ENCODE measurements at regions not wholly inside any gene's neighbourhood (a gene's known extent, or its start where the extent isn't known, plus 50 kb on each side); places are given as distances from the start of the nearest gene placed in this dataset.

DNA sequence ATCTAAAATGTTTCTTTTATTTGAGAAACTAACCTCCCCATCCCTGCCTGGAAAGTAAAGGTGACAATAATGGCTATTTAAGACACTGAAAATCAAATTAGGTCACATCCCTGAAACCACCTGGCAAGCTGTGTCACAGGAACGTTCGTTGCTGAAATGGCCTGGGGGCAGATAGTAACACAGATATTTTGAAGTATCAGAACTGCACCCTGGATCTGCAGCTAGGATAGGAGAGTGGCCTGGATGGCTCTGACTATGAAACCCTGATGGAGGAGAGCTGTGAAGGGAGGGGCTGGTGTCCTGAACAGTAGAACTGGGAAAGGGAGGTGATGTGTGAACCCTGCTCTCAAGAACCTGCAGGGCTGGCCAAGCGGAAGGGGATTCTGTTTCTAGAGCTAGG is 648.3 kb upstream of the CFAP20DC start:
- ATAC-seq = no peak
- Mint-ChIP-seq H3K27ac (no peak overlapping the region), H3K36me3 (no peaks in the 10 kb centered on the region), H3K9me3 (no peaks in the 10 kb centered on the region)
- no peak for DNase-seq (ENCODE audit: low spot score in 2 of 2)

DNA sequence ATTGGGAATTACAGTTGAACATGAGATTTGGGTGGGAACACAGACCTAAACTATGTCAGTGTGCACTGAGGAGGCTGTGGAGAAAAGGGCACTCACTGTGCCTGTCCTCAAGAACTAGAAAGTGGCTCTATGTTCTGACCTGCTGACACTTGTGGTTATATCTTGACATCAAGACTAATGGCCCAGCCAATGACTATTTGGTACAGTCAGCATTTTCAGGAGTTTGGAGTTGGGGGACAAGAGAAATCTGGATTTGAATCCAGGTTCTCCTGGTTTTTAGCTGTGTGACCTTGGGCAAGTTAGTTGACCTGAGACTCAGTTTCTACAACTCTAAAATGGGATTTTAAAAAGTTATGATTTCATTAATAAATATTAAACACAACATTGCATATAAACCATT is 647.0 kb upstream of the CFAP20DC start:
- ATAC-seq = no peak
- Mint-ChIP-seq H3K9me3 (no peaks in the 10 kb centered on the region), H3K27ac (no peak overlapping the region)

DNA sequence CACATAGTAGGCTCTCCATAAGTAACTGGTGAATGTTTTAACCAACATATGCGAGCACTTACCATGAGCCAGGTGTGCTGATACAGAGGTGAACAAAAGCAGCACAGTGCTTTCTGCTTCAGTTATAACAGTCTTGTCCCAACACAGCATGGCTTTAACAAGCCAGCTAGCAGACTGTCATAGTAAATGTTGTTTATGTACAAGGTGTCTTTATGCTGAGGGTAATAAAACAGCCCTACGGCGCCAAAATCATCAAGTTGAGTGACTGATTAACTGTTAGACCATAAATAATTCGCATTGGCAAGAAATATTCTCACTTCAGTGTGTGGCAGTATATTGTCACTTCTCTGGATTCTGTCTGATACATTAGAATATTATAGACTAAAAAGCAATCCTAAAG is 646.0 kb upstream of the CFAP20DC start:
- DNase-seq (ENCODE audit: low spot score in 2 of 2) (no peak), ATAC-seq (no peak)
- Mint-ChIP-seq H3K27ac (no peak overlapping the region), H3K36me3 (no peaks in the 10 kb centered on the region), H3K9me3 (no peaks in the 10 kb centered on the region)

More for the DNA sequence above, 647.0 kb upstream of the CFAP20DC start:
- no peak for DNase-seq (ENCODE audit: low spot score in 2 of 2)
- no peaks in the 10 kb centered on the region for H3K36me3 Mint-ChIP-seq

DNA sequence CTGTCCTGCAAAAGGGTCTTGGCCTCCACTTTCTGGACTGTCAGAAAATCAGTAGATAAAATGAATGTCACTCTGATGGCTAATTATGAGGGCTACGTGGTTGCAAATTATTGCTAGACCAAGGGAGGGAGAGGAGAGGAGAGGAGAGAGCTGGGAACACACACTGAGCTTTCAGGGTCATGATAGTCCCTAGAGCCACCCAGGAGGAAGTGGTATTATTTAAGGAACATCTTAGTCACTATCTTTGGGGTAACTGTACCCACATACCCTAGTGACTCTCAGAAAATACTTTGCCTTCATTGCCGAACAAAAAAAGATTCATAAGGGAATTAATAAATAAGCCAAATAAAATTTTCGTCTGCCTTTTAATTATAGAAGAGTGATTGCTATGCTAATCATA is 642.3 kb upstream of the CFAP20DC start:
- H3K36me3 Mint-ChIP-seq = no peaks in the 10 kb centered on the region
- ATAC-seq (no peak), DNase-seq (ENCODE audit: low spot score in 2 of 2) (no peak)
- no peaks in the 10 kb centered on the region for H3K9me3 Mint-ChIP-seq
- H3K27ac Mint-ChIP-seq = no peak overlapping the region

DNA sequence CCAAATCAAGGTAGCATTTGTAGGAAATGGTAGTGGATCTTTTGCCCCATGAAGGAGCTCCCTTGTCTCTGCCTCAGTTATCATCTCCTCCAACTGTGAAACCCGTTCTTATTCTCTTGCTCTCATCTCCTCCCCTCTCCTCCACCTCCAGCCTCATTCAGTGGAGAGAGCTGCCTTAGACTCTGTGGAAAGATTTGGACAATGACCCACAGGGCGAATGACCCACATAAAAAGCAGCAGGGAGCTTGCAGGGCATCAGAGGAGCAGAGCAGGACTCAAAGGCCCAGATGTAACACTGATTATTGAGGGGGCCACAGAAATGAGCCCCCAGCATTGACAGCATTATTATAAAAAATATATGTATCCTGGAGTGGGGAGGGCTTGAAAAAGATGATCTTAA is 641.1 kb upstream of the CFAP20DC start:
- DNase-seq (ENCODE audit: low spot score in 2 of 2) (no peak), ATAC-seq (no peak)
- H3K36me3 Mint-ChIP-seq = no peaks in the 10 kb centered on the region
- H3K9me3 Mint-ChIP-seq = no peaks in the 10 kb centered on the region
- no peak overlapping the region for H3K27ac Mint-ChIP-seq

DNA sequence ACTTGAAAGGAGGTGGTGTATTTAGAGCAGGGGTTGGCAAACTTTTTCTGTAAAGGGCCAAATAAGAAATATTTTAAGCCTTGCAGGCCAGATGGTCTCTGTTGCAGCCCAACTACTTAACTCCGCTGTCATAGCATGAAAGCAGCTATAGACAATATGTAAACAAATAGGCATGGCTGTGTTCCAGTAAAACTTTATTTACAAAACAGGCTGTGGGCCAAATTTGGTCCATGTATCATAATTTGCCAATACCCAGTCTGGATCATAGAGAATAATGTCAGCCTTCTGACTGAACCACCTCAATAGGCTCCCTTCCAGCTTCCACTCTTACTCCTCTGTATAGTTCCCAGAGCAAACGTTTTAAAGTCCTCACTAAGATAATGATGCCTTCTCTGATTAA is 638.8 kb upstream of the CFAP20DC start:
- no peak for ATAC-seq
- no peaks in the 10 kb centered on the region for H3K36me3 Mint-ChIP-seq
- no peak overlapping the region for H3K27ac Mint-ChIP-seq
- H3K9me3 Mint-ChIP-seq = no peaks in the 10 kb centered on the region
- no peak for DNase-seq (ENCODE audit: low spot score in 2 of 2)

DNA sequence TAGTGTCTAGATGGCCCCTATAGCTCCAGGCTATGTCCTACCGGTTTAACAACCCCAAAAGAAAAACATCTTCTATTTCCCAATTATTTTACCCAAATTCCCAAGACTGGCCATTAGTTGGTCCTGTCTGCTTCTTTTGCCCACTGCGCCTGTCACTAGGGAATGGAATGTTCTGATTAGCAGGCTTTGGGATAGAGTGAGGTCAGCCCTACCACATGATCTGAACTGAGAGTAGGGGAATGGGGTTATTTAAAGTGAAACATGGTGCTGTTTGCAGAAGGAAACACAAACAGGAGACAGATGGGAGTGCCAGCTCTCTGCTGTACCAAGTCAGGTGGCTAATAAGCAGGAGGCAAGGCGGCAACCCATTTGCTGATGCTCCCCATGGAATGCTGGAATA is 635.6 kb upstream of the CFAP20DC start:
- ATAC-seq (no peak), DNase-seq (ENCODE audit: low spot score in 2 of 2) (no peak)
- Mint-ChIP-seq H3K27ac (no peak overlapping the region), H3K36me3 (no peaks in the 10 kb centered on the region), H3K9me3 (no peaks in the 10 kb centered on the region)

DNA sequence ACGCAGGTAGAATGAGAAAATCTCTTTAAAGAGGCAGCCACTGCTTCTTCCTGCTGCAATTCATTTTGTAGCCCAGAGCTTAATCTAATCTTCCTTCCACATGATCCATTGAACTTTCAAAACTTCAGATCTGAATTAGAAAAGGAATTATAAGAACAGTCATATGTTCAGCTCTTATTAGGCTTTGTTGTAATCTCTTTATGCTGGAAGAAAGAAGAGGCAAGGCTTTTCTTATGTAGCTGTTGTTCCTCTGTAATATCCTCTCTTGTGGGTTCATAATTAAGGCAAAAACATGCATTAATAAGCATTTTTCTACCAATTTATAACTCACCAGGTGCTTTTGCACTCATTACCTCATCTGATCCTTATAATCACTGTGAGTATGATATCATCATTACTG is 634.9 kb upstream of the CFAP20DC start:
- no peak for ATAC-seq

DNA sequence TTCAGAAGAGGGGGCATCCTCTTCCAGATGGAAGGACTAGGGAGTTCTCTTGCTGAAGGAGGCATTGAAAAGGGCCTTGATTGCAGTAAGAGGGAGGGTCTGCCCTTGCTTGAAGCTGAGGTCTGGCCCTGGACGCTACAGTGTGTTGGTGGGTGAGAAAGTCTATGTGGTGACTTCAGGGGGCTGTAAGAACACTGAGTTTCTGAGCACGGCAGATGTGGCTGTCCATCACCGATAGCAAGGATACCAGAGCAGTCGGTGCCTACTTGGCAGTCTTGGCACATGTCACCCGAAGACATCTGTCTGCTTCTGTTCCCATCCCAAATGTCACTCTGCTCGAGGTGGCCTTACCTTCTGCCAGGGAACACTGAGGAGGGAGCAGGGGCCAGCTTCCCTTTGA is 631.1 kb upstream of the CFAP20DC start:
- H3K36me3 Mint-ChIP-seq = no peaks in the 10 kb centered on the region
- H3K9me3 Mint-ChIP-seq = no peaks in the 10 kb centered on the region
- H3K27ac Mint-ChIP-seq = no peak overlapping the region
- ATAC-seq (no peak), DNase-seq (ENCODE audit: low spot score in 2 of 2) (no peak)

More for the DNA sequence above, 634.9 kb upstream of the CFAP20DC start:
- H3K27ac Mint-ChIP-seq = no peak overlapping the region
- no peaks in the 10 kb centered on the region for H3K9me3 Mint-ChIP-seq
- DNase-seq (ENCODE audit: low spot score in 2 of 2) = no peak
- H3K36me3 Mint-ChIP-seq = no peaks in the 10 kb centered on the region

DNA sequence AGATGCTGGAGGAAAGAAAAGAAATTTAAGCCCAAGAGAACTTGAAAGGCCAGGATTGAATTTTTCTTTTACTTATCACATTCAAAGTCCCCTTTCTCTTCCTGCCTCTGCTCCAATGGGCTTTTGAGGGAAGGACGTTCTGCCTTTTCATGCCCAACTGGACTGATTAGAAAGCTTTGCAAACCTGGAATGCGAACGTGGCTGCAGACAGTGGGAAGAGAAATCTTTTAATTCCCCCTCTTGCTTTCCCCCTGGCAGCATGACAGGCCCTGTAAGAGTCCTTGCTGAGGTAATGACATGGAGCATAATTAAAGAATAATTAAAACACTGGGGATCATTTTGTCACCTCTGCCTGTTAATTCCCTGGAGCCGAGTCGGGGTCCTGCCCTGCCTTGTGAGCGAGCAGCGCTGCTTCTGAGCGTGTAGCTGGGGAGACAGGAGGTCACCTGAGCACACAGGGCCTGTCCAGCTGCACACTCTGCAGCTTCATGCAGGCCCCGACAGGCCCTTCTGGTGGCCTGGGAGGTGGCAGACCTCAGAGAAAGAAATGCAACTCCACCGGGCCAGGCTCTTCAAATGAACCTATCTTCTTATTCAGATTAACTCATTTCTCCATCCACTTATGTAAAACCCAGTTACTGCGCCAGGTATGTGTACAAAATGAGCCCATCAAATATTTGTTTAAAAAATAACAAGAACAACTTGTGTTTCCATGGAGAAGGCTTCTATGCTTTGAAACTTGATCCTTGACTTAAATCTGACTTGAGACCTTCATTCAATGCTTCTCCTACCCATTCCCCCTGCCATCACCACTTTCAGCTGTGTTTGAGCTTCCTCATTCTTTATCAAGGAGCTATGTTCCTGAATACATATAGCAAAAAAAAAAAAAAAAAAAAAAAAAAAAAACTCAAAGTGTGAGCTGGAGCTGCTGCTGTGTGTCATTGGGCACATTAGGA is 628.2 kb upstream of the CFAP20DC start:
- Mint-ChIP-seq H3K9me3 (no peaks in the 10 kb centered on the region), H3K36me3 (no peaks in the 10 kb centered on the region)
- no peak for DNase-seq (ENCODE audit: low spot score in 2 of 2)

DNA sequence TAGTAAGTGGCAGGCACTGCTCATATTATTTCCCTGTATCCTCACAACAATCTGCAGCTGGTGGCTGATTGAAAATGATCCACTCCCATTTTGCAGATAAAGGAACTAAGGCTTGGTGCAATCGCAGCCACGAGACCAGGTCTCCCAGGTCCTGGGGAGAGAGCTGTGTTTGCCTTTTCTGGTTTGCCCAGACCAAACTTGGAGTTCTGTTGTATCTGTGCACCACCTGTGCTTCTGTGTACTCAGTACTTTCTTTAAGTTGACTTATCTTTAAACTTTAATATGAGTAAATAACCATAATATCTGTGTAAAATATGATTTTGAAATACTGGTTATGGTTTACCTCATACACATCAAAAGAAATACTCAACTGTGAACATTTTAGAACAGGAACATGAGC is 625.7 kb upstream of the CFAP20DC start:
- DNase-seq (ENCODE audit: low spot score in 2 of 2) (no peak), ATAC-seq (no peak)
- Mint-ChIP-seq H3K27ac (no peak overlapping the region), H3K9me3 (no peaks in the 10 kb centered on the region), H3K36me3 (no peaks in the 10 kb centered on the region)

More for the DNA sequence above, 628.2 kb upstream of the CFAP20DC start:
- no peak overlapping the region for H3K27ac Mint-ChIP-seq
- no peak for ATAC-seq

DNA sequence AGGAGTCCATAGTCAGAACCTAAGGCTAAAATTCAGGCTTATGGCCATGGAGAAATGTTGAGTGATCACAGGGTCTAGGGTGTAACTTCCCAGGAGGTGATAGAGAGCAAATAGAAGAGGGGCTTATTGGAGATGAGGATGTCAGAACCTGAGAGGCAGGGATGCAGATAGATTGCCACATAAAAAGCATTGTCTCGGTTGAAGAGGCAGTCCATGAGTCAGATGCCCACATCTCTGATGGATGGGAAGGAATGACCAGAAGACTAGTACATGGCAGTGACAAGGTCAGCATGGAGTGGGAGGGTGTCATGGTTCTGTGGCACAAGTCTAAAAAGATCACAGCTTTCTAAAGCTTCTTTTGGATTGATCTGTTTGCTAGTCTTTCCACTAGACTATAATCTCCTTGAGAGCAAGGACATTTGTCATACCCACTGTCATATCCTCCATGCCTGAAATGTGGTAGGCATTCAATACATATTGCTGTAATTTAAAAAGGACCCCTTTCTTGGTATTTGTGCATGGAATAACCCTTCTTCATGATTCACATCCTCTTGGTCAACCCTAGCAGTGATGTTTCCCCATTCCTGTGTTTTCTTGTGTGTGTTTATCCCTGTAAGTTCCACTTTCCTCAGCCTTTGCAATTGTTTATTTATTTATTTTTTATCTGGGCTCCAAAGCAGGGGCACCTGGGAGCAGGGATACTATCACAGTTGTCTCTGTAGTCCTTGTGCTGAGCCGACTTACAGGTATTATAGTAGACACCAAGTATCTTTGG is 613.4 kb upstream of the CFAP20DC start:
- Mint-ChIP-seq H3K9me3 (peaks cover 0 to 5% of the 10 kb centered on the region in 2 donors), H3K27ac (no peak overlapping the region), H3K36me3 (no peaks in the 10 kb centered on the region)
- ATAC-seq (no peak), DNase-seq (ENCODE audit: low spot score in 2 of 2) (no peak)

DNA sequence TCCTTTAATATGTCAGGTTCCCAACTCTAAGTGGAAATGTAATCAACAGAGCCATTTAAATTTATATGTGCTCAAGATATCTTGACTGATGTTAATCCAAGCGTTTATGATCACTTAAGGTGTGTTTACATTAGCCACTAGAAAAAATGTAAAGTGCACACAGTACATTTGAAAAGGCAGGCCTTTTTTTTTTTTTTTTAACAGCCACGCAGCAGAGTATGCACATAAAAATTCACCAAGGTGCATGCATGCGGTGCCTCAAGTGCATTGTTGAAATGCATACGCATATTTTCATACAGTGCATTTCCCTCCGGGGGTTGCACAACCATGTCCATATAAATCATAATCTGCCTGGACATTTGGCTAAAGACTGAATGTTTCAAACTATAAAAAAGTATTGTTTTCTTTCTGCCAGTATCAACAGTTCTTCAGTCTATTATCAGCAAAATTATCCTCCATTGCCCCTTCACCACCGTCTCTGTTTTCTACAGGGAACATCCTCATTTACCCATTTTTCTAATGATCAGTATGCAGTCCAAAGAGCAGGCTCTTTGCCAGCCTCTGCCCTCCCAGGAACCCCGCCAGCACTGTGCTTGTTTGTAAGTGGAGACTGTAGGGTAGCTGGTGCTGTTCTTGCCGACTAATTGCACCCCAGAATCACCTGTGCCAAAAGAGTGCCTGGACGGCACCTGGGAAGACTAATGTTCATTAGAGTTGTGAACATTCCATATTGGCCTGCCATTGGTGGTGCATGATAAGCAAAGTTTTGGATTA is 611.2 kb upstream of the CFAP20DC start:
- DNase-seq (ENCODE audit: low spot score in 2 of 2) (no peak), ATAC-seq (no peak)
- no peaks in the 10 kb centered on the region for H3K36me3 Mint-ChIP-seq
- H3K27ac Mint-ChIP-seq = no peak overlapping the region
- peaks cover 0 to 5% of the 10 kb centered on the region in 2 donors for H3K9me3 Mint-ChIP-seq

DNA sequence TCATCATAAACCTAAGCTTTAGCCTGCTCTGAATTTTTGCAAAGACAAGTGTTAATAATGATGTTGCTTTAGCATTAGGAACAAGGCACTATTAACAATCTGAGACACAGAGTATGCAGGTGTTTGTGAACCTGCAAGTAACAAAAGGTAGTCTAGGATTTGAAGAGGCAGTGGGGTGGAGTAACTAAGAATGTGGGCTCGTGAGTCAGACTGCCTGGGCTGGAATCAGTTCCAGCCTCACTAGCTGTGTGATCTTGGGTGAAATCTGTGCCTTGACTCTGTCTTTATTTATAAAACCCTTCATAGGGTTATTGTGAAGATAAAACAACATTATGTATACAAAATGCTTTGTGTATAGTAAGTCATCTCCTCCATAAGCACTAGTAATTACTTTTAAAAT is 610.6 kb upstream of the CFAP20DC start:
- Mint-ChIP-seq H3K9me3 (peaks cover 0 to 5% of the 10 kb centered on the region in 2 donors), H3K36me3 (no peaks in the 10 kb centered on the region), H3K27ac (no peak overlapping the region)
- DNase-seq (ENCODE audit: low spot score in 2 of 2) = no peak
- no peak for ATAC-seq

DNA sequence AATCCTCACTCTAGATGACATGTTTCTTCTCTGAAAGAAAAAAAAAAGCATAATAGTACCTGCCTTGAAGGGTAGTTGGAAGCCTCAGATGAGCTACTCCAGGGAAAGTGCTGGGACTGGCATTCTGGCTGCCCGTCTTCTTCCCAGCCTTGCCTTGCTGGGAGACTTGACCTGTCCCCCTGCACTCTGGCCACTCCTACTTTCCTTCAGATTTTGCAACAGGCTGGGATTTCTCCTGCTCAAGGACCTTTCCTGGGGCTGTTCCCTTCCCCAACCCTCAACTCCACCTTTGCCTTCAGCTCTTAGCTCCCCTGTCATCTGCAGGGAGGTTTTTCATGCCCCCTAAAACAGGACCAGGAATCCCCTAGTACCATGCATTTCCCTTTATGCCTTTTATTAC is 609.9 kb upstream of the CFAP20DC start:
- Mint-ChIP-seq H3K9me3 (peaks cover 0 to 5% of the 10 kb centered on the region in 2 donors), H3K36me3 (no peaks in the 10 kb centered on the region), H3K27ac (no peak overlapping the region)
- no peak for ATAC-seq
- no peak for DNase-seq (ENCODE audit: low spot score in 2 of 2)

DNA sequence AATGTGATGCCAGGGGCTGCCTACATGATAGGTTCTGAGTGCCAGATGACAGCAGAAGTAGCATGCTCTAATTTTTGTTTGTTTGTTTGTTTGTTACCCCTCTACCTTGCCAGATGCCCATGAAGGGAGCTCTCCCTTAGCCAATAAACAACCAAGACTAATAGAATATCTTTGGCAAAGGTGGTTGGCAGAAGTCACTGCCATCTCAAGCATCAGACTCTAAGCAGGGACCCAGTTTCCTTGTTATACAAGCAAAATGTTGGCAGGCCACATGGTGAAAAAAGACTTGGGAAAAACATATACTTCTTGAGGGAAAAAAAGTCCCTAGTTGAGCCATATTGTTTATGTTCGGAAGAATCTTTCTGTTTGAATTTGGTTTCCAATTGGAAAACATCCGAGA is 609.0 kb upstream of the CFAP20DC start:
- Mint-ChIP-seq H3K27ac (no peak overlapping the region), H3K9me3 (peaks cover 0 to 5% of the 10 kb centered on the region in 2 donors)
- DNase-seq (ENCODE audit: low spot score in 2 of 2) = no peak

DNA sequence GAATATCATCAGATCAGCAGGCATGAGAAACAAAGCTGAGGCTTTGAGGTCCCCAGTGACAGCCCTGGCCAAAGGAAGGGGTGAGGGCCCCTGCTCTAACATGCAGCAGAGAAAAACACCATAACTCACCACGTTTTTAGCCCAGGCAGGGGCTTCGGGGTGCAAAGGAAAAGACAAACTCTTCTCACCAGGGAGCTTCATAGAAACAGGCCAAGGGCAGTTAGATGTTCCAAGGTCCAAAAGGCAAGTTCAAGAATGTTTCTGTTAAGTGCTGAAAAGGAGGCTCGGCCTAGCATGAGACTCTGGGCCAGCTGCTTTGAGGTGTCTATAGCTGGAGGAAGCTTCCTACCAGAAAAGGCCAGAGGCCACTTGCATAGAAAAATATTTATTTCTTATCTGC is 608.4 kb upstream of the CFAP20DC start:
- Mint-ChIP-seq H3K27ac (no peak overlapping the region), H3K9me3 (peaks cover 0 to 5% of the 10 kb centered on the region in 2 donors), H3K36me3 (no peaks in the 10 kb centered on the region)
- DNase-seq (ENCODE audit: low spot score in 2 of 2) (no peak), ATAC-seq (no peak)

More for the DNA sequence above, 609.0 kb upstream of the CFAP20DC start:
- H3K36me3 Mint-ChIP-seq = no peaks in the 10 kb centered on the region
- ATAC-seq = no peak
